Spleen (tissue), 11 donors: ENCODE measurements at regions not wholly inside any gene's neighbourhood (a gene's known extent, or its start where the extent isn't known, plus 50 kb on each side); places are given as distances from the start of the nearest gene placed in this dataset.

Experiments used
- DNase-seq: peaks from one replicate; pipeline ENCODE4 v3.0.0-alpha.2; 2020
- H3K27ac ChIP-seq, 8 donors: fragments of 200-600 bp; sonication (generic) in 7 of 8; 1 replicate in 4 of 8; 2 replicates in 4 of 8; pipeline versions ENCODE4 v1.5.0 to v1.8.0; 2016 to 2021; ENCODE audit warnings: inconsistent platforms in 4 of 8, mild to moderate bottlenecking in 4 of 8, moderate library complexity in 1 of 8
- H3K27me3 ChIP-seq, 7 donors: fragments of 200-600 bp; sonication (generic) in 6 of 7; replicated peaks in 1 of 7; 1 replicate in 4 of 7; 2 replicates in 3 of 7; pipeline versions ENCODE4 v1.5.0 to v1.8.0; 2016 to 2021; ENCODE audit warnings: inconsistent platforms in 3 of 7, mild to moderate bottlenecking in 1 of 7
- H3K36me3 ChIP-seq, 6 donors: fragments of 200-600 bp; sonication (generic) in 5 of 6; 1 replicate in 4 of 6; 2 replicates in 2 of 6; pipeline versions ENCODE4 v1.5.0 to v1.8.0; 2016 to 2021; ENCODE audit warnings: inconsistent platforms in 2 of 6
- H3K4me1 ChIP-seq, 6 donors: fragments of 200-600 bp; sonication (generic) in 5 of 6; 1 replicate in 3 of 6; 2 replicates in 3 of 6; pipeline versions ENCODE4 v1.5.0 to v1.8.0; 2016 to 2021; ENCODE audit warnings: inconsistent platforms in 3 of 6
- H3K4me3 ChIP-seq, 8 donors: fragments of 200-600 bp; sonication (generic) in 7 of 8; 1 replicate in 4 of 8; 2 replicates in 4 of 8; pipeline versions ENCODE4 v1.5.0 to v1.8.0; 2016 to 2021; ENCODE audit warnings: inconsistent platforms in 4 of 8, mild to moderate bottlenecking in 4 of 8, moderate library complexity in 2 of 8
- H3K9me3 ChIP-seq, 8 donors: fragments of 200-600 bp; sonication (generic) in 7 of 8; 1 replicate in 4 of 8; 2 replicates in 4 of 8; pipeline versions ENCODE4 v1.5.0 to v1.8.0; 2016 to 2021; ENCODE audit warnings: inconsistent platforms in 4 of 8
- CTCF ChIP-seq, 11 experiments: fragments of 200-600 bp in 7 of 11; fragments of 450-650 bp in 4 of 11; sonication (generic) in 4 of 11; IDR thresholded peaks in 8 of 11; conservative IDR thresholded peaks in 3 of 11; 1 replicate in 7 of 11; 2 replicates in 4 of 11; pipeline versions ENCODE4 v1.4.0 to v1.8.0; 2016 to 2021; ENCODE audit warnings: antibody characterized with exemption in 11 of 11, inconsistent platforms in 4 of 11, mild to moderate bottlenecking in 1 of 11
- POLR2A ChIP-seq, 3 donors: fragments of 450-650 bp; IDR thresholded peaks; one replicate each; pipeline ENCODE4 v1.5.1; 2017; ENCODE audit warnings: antibody characterized with exemption in 3 of 3, mild to moderate bottlenecking in 1 of 3
- POLR2AphosphoS5 ChIP-seq, 3 donors: sonication (generic); formaldehyde crosslinking; IDR thresholded peaks; one replicate each; pipeline ENCODE4 v1.5.1; 2017; ENCODE audit warnings: antibody characterized with exemption in 3 of 3
- WGBS, 5 donors: extraction: QIAGEN DNeasy Blood & Tissue Kit in 3 of 5; methylation state at CpG; one replicate each; pipeline versions ENCODE4 v1.1.5 to v1.1.7; 2013 to 2018; 5-methylcytosine and 5-hydroxymethylcytosine counted together
- intact Hi-C: fragments of 100-400 bp; cut with DNase I; formaldehyde crosslinking; loops from one replicate; pipeline ENCODE4 v1.15.0; 2023; ENCODE audit warnings: low total_unique reads
- donor health status: healthy with polysubstance abuse.
- donor health status: DM: no; HTN: no; CAD: no; lungs with moderate emphysema.
- donor health status: DM: no; HTN: no; CAD: no.
- donor health status: Bipolar disorder and iron deficiency.
- donor health status: healthy.
- donor health status: DM: no; HTN: no; CAD: no.
- donor health status: DM: yes; HTN: yes; CAD: no.

GRCh38 chr10:33669904-33670303, 335.4 kb upstream of the NRP1 start:
- Histone ChIP-seq H3K27me3 (no peaks in the 10 kb centered on the region), H3K9me3 (peaks cover 0 to 4% (median 2%) of the 10 kb centered on the region in 8 donors), H3K4me1 (peaks cover 0 to 12% (median 1%) of the 10 kb centered on the region in 6 donors), H3K4me3 (no peak overlapping the region), H3K36me3 (no peaks in the 10 kb centered on the region), H3K27ac (no peak overlapping the region)
- TF ChIP-seq POLR2AphosphoS5 (IDR thresholded peaks at IDR 0.05), result no peak
- TF ChIP-seq CTCF (IDR thresholded peaks at IDR 0.05 in 8 of 11, conservative IDR thresholded peaks at IDR 0.05 in 3 of 11), result no peak
- TF ChIP-seq POLR2A (IDR thresholded peaks at IDR 0.05), result no peak
- 84 to 95% (median 93%) methylated on average over 5 of the region's 5 CpGs for WGBS, 5 donors
- DNase-seq, result no peak
- intact Hi-C loops, result no loop called here

GRCh38 chr10:33666686-33667480, 332.4 kb upstream of the NRP1 start:
- H3K27ac ChIP-seq, result no peak overlapping the region
- H3K36me3 ChIP-seq, result no peaks in the 10 kb centered on the region
- intact Hi-C loops, result no loop called here
- H3K4me1 ChIP-seq, result peaks cover 0 to 23% (median 3%) of the 10 kb centered on the region in 6 donors
- no peak for DNase-seq
- TF ChIP-seq CTCF (IDR thresholded peaks at IDR 0.05 in 8 of 11, conservative IDR thresholded peaks at IDR 0.05 in 3 of 11), result no peak
- no peak for TF ChIP-seq POLR2AphosphoS5 (IDR thresholded peaks at IDR 0.05)
- no peak for TF ChIP-seq POLR2A (IDR thresholded peaks at IDR 0.05)
- H3K27me3 ChIP-seq, result no peaks in the 10 kb centered on the region
- 73 to 81% (median 78%) methylated on average over 5 of the region's 5 CpGs for WGBS, 5 donors
- no peak overlapping the region for H3K4me3 ChIP-seq
- H3K9me3 ChIP-seq, result peaks cover 0 to 17% (median 11%) of the 10 kb centered on the region in 8 donors

GRCh38 chr10:33665501-33665900, 331.0 kb upstream of the NRP1 start:
- no peak for TF ChIP-seq POLR2AphosphoS5 (IDR thresholded peaks at IDR 0.05)
- no peak for TF ChIP-seq POLR2A (IDR thresholded peaks at IDR 0.05)
- TF ChIP-seq CTCF (IDR thresholded peaks at IDR 0.05 in 8 of 11, conservative IDR thresholded peaks at IDR 0.05 in 3 of 11), result no peak
- Histone ChIP-seq H3K9me3 (peaks cover 0 to 17% (median 11%) of the 10 kb centered on the region in 8 donors), H3K27me3 (no peaks in the 10 kb centered on the region), H3K27ac (no peak overlapping the region), H3K4me3 (no peak overlapping the region), H3K36me3 (no peaks in the 10 kb centered on the region), H3K4me1 (peaks cover 9 to 36% (median 12%) of the 10 kb centered on the region in 6 donors)
- intact Hi-C loops, result no loop called here
- no peak for DNase-seq

GRCh38 chr10:33664070-33664469, 329.6 kb upstream of the NRP1 start:
- WGBS, 5 donors, result 81 to 88% (median 84%) methylated on average over 3 of the region's 3 CpGs
- Histone ChIP-seq H3K9me3 (peaks cover 0 to 17% (median 11%) of the 10 kb centered on the region in 8 donors), H3K4me3 (no peak overlapping the region), H3K36me3 (no peaks in the 10 kb centered on the region), H3K4me1 (peaks cover 9 to 36% (median 12%) of the 10 kb centered on the region in 6 donors), H3K27ac (no peak overlapping the region), H3K27me3 (no peaks in the 10 kb centered on the region)
- DNase-seq, result no peak
- no peak for TF ChIP-seq CTCF (IDR thresholded peaks at IDR 0.05 in 8 of 11, conservative IDR thresholded peaks at IDR 0.05 in 3 of 11)
- intact Hi-C loops, result no loop called here
